ACC112 (cell line): ENCODE measurements at regions not wholly inside any gene's neighbourhood (a gene's known extent, or its start where the extent isn't known, plus 50 kb on each side); places are given as distances from the start of the nearest gene placed in this dataset.
"Not testable (repeated sequence)": the region's sequence is repeated elsewhere in the genome, so short reads cannot be mapped to it uniquely, and the experiment has no call there.

Experiments used
- H2AFZ ChIP-seq: fragments of 200-600 bp; sonication (generic); one replicate; pipeline ENCODE4 v1.6.0; 2017; ENCODE audit warnings: antibody characterized with exemption, low read length; ENCODE audit not compliant: unreplicated experiment
- H3K27ac ChIP-seq: fragments of 200-600 bp; sonication (generic); 2 replicates; pipeline ENCODE4 v1.5.1; 2014; ENCODE audit warnings: low read depth, mild to moderate bottlenecking, antibody characterized with exemption, low read length, moderate library complexity
- H3K27me3 ChIP-seq: fragments of 200-600 bp; sonication (generic); 2 replicates; pipeline ENCODE4 v1.6.1; 2014; ENCODE audit warnings: mild to moderate bottlenecking, antibody characterized with exemption, low read length, moderate library complexity, mixed read lengths; ENCODE audit not compliant: insufficient read depth
- H3K36me3 ChIP-seq: fragments of 200-600 bp; sonication (generic); 2 replicates; pipeline ENCODE4 v1.6.1; 2016; ENCODE audit warnings: mild to moderate bottlenecking, antibody characterized with exemption, low read length, moderate library complexity, mixed read lengths; ENCODE audit not compliant: insufficient read depth
- H3K4me1 ChIP-seq: fragments of 200-600 bp; sonication (generic); one replicate; pipeline ENCODE4 v1.6.1; 2016; ENCODE audit warnings: low read length, mixed read lengths; ENCODE audit not compliant: insufficient read depth, unreplicated experiment, control insufficient read depth
- H3K4me3 ChIP-seq: fragments of 200-600 bp; sonication (generic); 2 replicates; pipeline ENCODE4 v1.5.1; 2014; ENCODE audit warnings: mild to moderate bottlenecking, low read depth, low read length
- H3K79me2 ChIP-seq: fragments of 200-600 bp; sonication (generic); one replicate; pipeline ENCODE4 v1.6.0; 2016; ENCODE audit warnings: low read length; ENCODE audit not compliant: control insufficient read depth, unreplicated experiment, insufficient read depth

GRCh38 chr4:99735822-99736221 is 78.2 kb upstream of the C4orf54 start:
- no peak overlapping the region for H3K27ac ChIP-seq
- H3K27me3 ChIP-seq = peaks cover 18% of the 10 kb centered on the region
- H3K36me3 ChIP-seq = no peaks in the 10 kb centered on the region
- H3K4me3 ChIP-seq = no peak overlapping the region
- H2AFZ ChIP-seq = no peak overlapping the region
- no peaks in the 10 kb centered on the region for H3K4me1 ChIP-seq
- no peaks in the 10 kb centered on the region for H3K79me2 ChIP-seq

GRCh38 chr4:99734583-99735322 is 77.1 kb upstream of the C4orf54 start:
- no peak overlapping the region for H3K27ac ChIP-seq
- H3K27me3 ChIP-seq = peaks cover 21% of the 10 kb centered on the region
- H3K4me3 ChIP-seq = no peak overlapping the region
- H3K79me2 ChIP-seq = no peaks in the 10 kb centered on the region
- no peaks in the 10 kb centered on the region for H3K4me1 ChIP-seq
- no peaks in the 10 kb centered on the region for H3K36me3 ChIP-seq
- H2AFZ ChIP-seq = no peak overlapping the region

- not testable (repeated sequence) for H3K4me3 ChIP-seq, H3K27ac ChIP-seq, H3K36me3 ChIP-seq, H3K4me1 ChIP-seq, H3K79me2 ChIP-seq, H2AFZ ChIP-seq
- peaks cover 17% of the 10 kb centered on the region for H3K27me3 ChIP-seq
These were observed 75.8 kb upstream of the C4orf54 start for GRCh38 chr4:99733455-99733854.

- Histone ChIP-seq H3K27ac (no peak overlapping the region), H3K4me1 (peaks cover 3% of the 10 kb centered on the region), H2AFZ (no peak overlapping the region), H3K27me3 (peaks cover 21% of the 10 kb centered on the region), H3K36me3 (no peaks in the 10 kb centered on the region), H3K79me2 (no peaks in the 10 kb centered on the region), H3K4me3 (no peak overlapping the region)
These were observed 71.6 kb upstream of the C4orf54 start for GRCh38 chr4:99729186-99729585.

GRCh38 chr4:99724067-99724466 is 66.4 kb upstream of the C4orf54 start:
- H3K27ac ChIP-seq = no peak overlapping the region
- H3K27me3 ChIP-seq = peaks cover 13% of the 10 kb centered on the region
- H3K79me2 ChIP-seq = no peaks in the 10 kb centered on the region
- H3K4me1 ChIP-seq = peaks cover 8% of the 10 kb centered on the region
- H3K4me3 ChIP-seq = no peak overlapping the region
- H3K36me3 ChIP-seq = no peaks in the 10 kb centered on the region
- H2AFZ ChIP-seq = no peak overlapping the region

- no peaks in the 10 kb centered on the region for H3K79me2 ChIP-seq
- no peak overlapping the region for H3K4me3 ChIP-seq
- H3K27me3 ChIP-seq = peaks cover 13% of the 10 kb centered on the region
- no peaks in the 10 kb centered on the region for H3K36me3 ChIP-seq
- H3K4me1 ChIP-seq = peaks cover 8% of the 10 kb centered on the region
- H3K27ac ChIP-seq = no peak overlapping the region
- no peak overlapping the region for H2AFZ ChIP-seq
These were observed 66.0 kb upstream of the C4orf54 start for GRCh38 chr4:99723612-99724011.

- Histone ChIP-seq H3K27ac (no peak overlapping the region), H3K4me3 (no peak overlapping the region), H3K79me2 (no peaks in the 10 kb centered on the region), H2AFZ (no peak overlapping the region), H3K36me3 (no peaks in the 10 kb centered on the region), H3K4me1 (peaks cover 8% of the 10 kb centered on the region), H3K27me3 (peaks cover 16% of the 10 kb centered on the region)
These were observed 65.1 kb upstream of the C4orf54 start for GRCh38 chr4:99722725-99723124.

GRCh38 chr4:99722006-99722405 is 64.4 kb upstream of the C4orf54 start:
- no peak overlapping the region for H3K4me3 ChIP-seq
- no peak overlapping the region for H3K27ac ChIP-seq
- peaks cover 8% of the 10 kb centered on the region for H3K4me1 ChIP-seq
- no peaks in the 10 kb centered on the region for H3K79me2 ChIP-seq
- no peaks in the 10 kb centered on the region for H3K36me3 ChIP-seq
- no peak overlapping the region for H2AFZ ChIP-seq
- H3K27me3 ChIP-seq = peaks cover 19% of the 10 kb centered on the region

GRCh38 chr4:99720206-99720605 is 62.6 kb upstream of the C4orf54 start:
- Histone ChIP-seq H3K79me2 (no peaks in the 10 kb centered on the region), H2AFZ (no peak overlapping the region), H3K4me1 (peaks cover 6% of the 10 kb centered on the region)

GRCh38 chr4:99716996-99717395 is 59.4 kb upstream of the C4orf54 start:
- peaks cover 68% of the 10 kb centered on the region for H3K27me3 ChIP-seq
- H3K36me3 ChIP-seq = no peaks in the 10 kb centered on the region
- no peaks in the 10 kb centered on the region for H3K4me1 ChIP-seq
- no peak overlapping the region for H2AFZ ChIP-seq
- H3K79me2 ChIP-seq = no peaks in the 10 kb centered on the region
- H3K27ac ChIP-seq = no peak overlapping the region
- no peak overlapping the region for H3K4me3 ChIP-seq

More at GRCh38 chr4:99720206-99720605, 62.6 kb upstream of the C4orf54 start:
- Histone ChIP-seq H3K27me3 (peaks cover 37% of the 10 kb centered on the region), H3K4me3 (no peak overlapping the region), H3K36me3 (no peaks in the 10 kb centered on the region), H3K27ac (no peak overlapping the region)

GRCh38 chr4:99715286-99715685 is 57.7 kb upstream of the C4orf54 start:
- H3K4me1 ChIP-seq = no peaks in the 10 kb centered on the region

More at GRCh38 chr4:99715286-99715685, 57.7 kb upstream of the C4orf54 start:
- H3K79me2 ChIP-seq = no peaks in the 10 kb centered on the region
- no peak overlapping the region for H3K27ac ChIP-seq
- no peaks in the 10 kb centered on the region for H3K36me3 ChIP-seq
- H3K4me3 ChIP-seq = no peak overlapping the region
- no peak overlapping the region for H2AFZ ChIP-seq
- H3K27me3 ChIP-seq = peaks cover 76% of the 10 kb centered on the region
